Transverse colon (tissue), 4 donors: ENCODE measurements at regions not wholly inside any gene's neighbourhood (a gene's known extent, or its start where the extent isn't known, plus 50 kb on each side); places are given as distances from the start of the nearest gene placed in this dataset.
A peak's percentile ranks its signal among the peaks of the same experiment; 100 is the strongest.

Experiments
- DNase-seq: peaks from one replicate; pipeline ENCODE4 v3.0.0-alpha.2; 2019
- H3K27ac ChIP-seq, 4 donors: fragments of 200-600 bp; sonication (generic); 2 replicates each; pipeline ENCODE4 v1.5.1; 2016 to 2018; ENCODE audit warnings: inconsistent platforms in 4 of 4
- H3K27me3 ChIP-seq: fragments of 200-600 bp; sonication (generic); 2 replicates; pipeline ENCODE4 v1.5.1; 2017; ENCODE audit warnings: inconsistent platforms
- H3K36me3 ChIP-seq, 4 donors: fragments of 200-600 bp; sonication (generic); 2 replicates each; pipeline ENCODE4 v1.5.1; 2017 to 2019; ENCODE audit warnings: inconsistent platforms in 4 of 4
- H3K4me1 ChIP-seq, 4 donors: fragments of 200-600 bp; sonication (generic); 2 replicates each; pipeline ENCODE4 v1.5.1; 2017 to 2020; ENCODE audit warnings: inconsistent platforms in 4 of 4
- H3K4me3 ChIP-seq, 4 donors: fragments of 200-600 bp; sonication (generic); 1 replicate in 1 of 4; 2 replicates in 3 of 4; pipeline versions ENCODE4 v1.5.1 to v1.6.1; 2017 to 2019; ENCODE audit warnings: inconsistent platforms in 4 of 4
- H3K9me3 ChIP-seq, 2 donors: fragments of 200-600 bp; sonication (generic); 2 replicates each; pipeline ENCODE4 v1.5.1; 2017 to 2019; ENCODE audit warnings: inconsistent platforms in 2 of 2
- EP300 ChIP-seq: sonication (generic); formaldehyde crosslinking; IDR thresholded peaks from one replicate; pipeline ENCODE4 v1.6.1; 2017; ENCODE audit warnings: antibody characterized with exemption, low read depth
- POLR2A ChIP-seq: fragments of 450-650 bp; IDR thresholded peaks from one replicate; pipeline ENCODE4 v1.6.1; 2016; ENCODE audit warnings: antibody characterized with exemption, mild to moderate bottlenecking, moderate library complexity
- POLR2AphosphoS5 ChIP-seq, 3 donors: sonication (generic); formaldehyde crosslinking; IDR thresholded peaks; one replicate each; pipeline ENCODE4 v1.6.1; 2016; ENCODE audit warnings: antibody characterized with exemption in 3 of 3
- WGBS, 2 donors: methylation state at CpG; one replicate each; pipeline ENCODE4 v1.1.5; 2018; ENCODE audit warnings: low coverage in 1 of 2; 5-methylcytosine and 5-hydroxymethylcytosine counted together
- in situ Hi-C, 4 donors: fragments of 200-750 bp; cut with MboI; loops; one replicate each; pipeline versions ENCODE4 v1.15.0 to v1.15.1; 2017; ENCODE audit warnings: low sequenced_read_pairs in 3 of 4, low pct_ligation_motif_present in 1 of 4, low pct_unique_long_range_greater_than_20kb in 1 of 4
- intact Hi-C: fragments of 100-400 bp; cut with DNase I; formaldehyde crosslinking; loops from one replicate; pipeline ENCODE4 v1.15.1; 2023; ENCODE audit warnings: low total_unique reads
- TF ChIP-seq, protein P1 (sequence below), 5 experiments: fragments of 200-600 bp in 3 of 5; fragments of 450-650 bp in 2 of 5; sonication (generic) in 3 of 5; IDR thresholded peaks; 1 replicate in 2 of 5; 2 replicates in 3 of 5; pipeline ENCODE4 v1.5.1; 2016 to 2017; ENCODE audit warnings: antibody characterized with exemption in 5 of 5, inconsistent platforms in 3 of 5, mild to moderate bottlenecking in 2 of 5, moderate library complexity in 1 of 5

- in situ Hi-C loops: no loop called here
- TF ChIP-seq POLR2AphosphoS5 (IDR thresholded peaks at IDR 0.05) (no peak), EP300 (no peak), POLR2A (no peak)
- TF ChIP-seq, protein P1, sequence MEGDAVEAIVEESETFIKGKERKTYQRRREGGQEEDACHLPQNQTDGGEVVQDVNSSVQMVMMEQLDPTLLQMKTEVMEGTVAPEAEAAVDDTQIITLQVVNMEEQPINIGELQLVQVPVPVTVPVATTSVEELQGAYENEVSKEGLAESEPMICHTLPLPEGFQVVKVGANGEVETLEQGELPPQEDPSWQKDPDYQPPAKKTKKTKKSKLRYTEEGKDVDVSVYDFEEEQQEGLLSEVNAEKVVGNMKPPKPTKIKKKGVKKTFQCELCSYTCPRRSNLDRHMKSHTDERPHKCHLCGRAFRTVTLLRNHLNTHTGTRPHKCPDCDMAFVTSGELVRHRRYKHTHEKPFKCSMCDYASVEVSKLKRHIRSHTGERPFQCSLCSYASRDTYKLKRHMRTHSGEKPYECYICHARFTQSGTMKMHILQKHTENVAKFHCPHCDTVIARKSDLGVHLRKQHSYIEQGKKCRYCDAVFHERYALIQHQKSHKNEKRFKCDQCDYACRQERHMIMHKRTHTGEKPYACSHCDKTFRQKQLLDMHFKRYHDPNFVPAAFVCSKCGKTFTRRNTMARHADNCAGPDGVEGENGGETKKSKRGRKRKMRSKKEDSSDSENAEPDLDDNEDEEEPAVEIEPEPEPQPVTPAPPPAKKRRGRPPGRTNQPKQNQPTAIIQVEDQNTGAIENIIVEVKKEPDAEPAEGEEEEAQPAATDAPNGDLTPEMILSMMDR (IDR thresholded peaks at IDR 0.05): no peak
- Histone ChIP-seq H3K36me3 (no peaks in the 10 kb centered on the region), H3K27me3 (no peaks in the 10 kb centered on the region), H3K4me3 (no peak overlapping the region), H3K4me1 (no peaks in the 10 kb centered on the region), H3K9me3 (no peaks in the 10 kb centered on the region), H3K27ac (no peak overlapping the region)
- DNase-seq: no peak
- 58 to 65% methylated on average over 4 to 5 of the region's 5 CpGs for whole genome bisulfite sequencing, 2 donors
- intact Hi-C loops: no loop called here
Measured at GRCh38 chr15:46672041-46672440, 1037.2 kb downstream of the SQOR start.

GRCh38 chr15:46676233-46677206 is 1040.8 kb upstream of the SEMA6D start:
- WGBS, 2 donors: 79 to 85% methylated on average over 2 to 9 of the region's 9 CpGs
- in situ Hi-C loops (no loop called here), intact Hi-C loops (no loop called here)
- H3K27ac ChIP-seq: no peak overlapping the region
- no peaks in the 10 kb centered on the region for H3K36me3 ChIP-seq
- H3K27me3 ChIP-seq: no peaks in the 10 kb centered on the region
- H3K4me1 ChIP-seq: peaks cover 0 to 1% (median 0%) of the 10 kb centered on the region in 4 donors
- H3K4me3 ChIP-seq: no peak overlapping the region
- no peaks in the 10 kb centered on the region for H3K9me3 ChIP-seq
- TF ChIP-seq POLR2AphosphoS5 (IDR thresholded peaks at IDR 0.05) (no peak), POLR2A (no peak), EP300 (no peak)
- TF ChIP-seq, protein P1 (IDR thresholded peaks at IDR 0.05): no peak
- no peak for DNase-seq

GRCh38 chr15:46677491-46677890 is 1039.8 kb upstream of the SEMA6D start:
- Histone ChIP-seq H3K27ac (no peak overlapping the region), H3K36me3 (no peaks in the 10 kb centered on the region), H3K27me3 (no peaks in the 10 kb centered on the region), H3K4me1 (peaks cover 0 to 11% (median 4%) of the 10 kb centered on the region in 4 donors), H3K4me3 (no peak overlapping the region), H3K9me3 (no peaks in the 10 kb centered on the region)
- in situ Hi-C loops (no loop called here), intact Hi-C loops (no loop called here)
- TF ChIP-seq POLR2A: no peak
- TF ChIP-seq, protein P1 (IDR thresholded peaks at IDR 0.05): no peak
- no peak for TF ChIP-seq EP300
- TF ChIP-seq POLR2AphosphoS5 (IDR thresholded peaks at IDR 0.05): no peak
- WGBS, 2 donors: 89% methylated on average over 4 to 6 of the region's 6 CpGs
- DNase-seq: no peak

GRCh38 chr15:46681901-46682300 is 1035.4 kb upstream of the SEMA6D start:
- H3K4me3 ChIP-seq: no peak overlapping the region
- H3K36me3 ChIP-seq: no peaks in the 10 kb centered on the region
- WGBS, 2 donors: 25 to 36% methylated on average over 1 of the region's 1 CpG
- H3K27ac ChIP-seq: peak overlapping the region; percentile 39 to 69 (median 62)
- TF ChIP-seq EP300 (no peak), POLR2A (no peak), POLR2AphosphoS5 (IDR thresholded peaks at IDR 0.05) (peak in 1 of 3 donors; percentile 16)
- TF ChIP-seq, protein P1 (IDR thresholded peaks at IDR 0.05): no peak
- no peaks in the 10 kb centered on the region for H3K9me3 ChIP-seq
- H3K4me1 ChIP-seq: peaks cover 6 to 39% (median 11%) of the 10 kb centered on the region in 4 donors
- no peaks in the 10 kb centered on the region for H3K27me3 ChIP-seq
- no peak for DNase-seq
- in situ Hi-C loops (no loop called here), intact Hi-C loops (no loop called here)
